IMR-90 (cell line): ENCODE measurements at regions not wholly inside any gene's neighbourhood (a gene's known extent, or its start where the extent isn't known, plus 50 kb on each side); places are given as distances from the start of the nearest gene placed in this dataset.

Experiments used
- ATAC-seq: fragments of 200-7000 bp; cut with Tn5 transposase; 2 replicates; pipeline ENCODE4 v1.9.1; 2020; ENCODE audit warnings: low read depth, mild to moderate bottlenecking, moderate library complexity
- BruUV-seq: library from RNA; stranded (reverse); fragments of 400-500 nt; replicated peaks from 2 replicates; lab custom pipeline; 2021; lab: Mats Ljungman, UMichigan
- CTCF ChIA-PET: fragments of 300-600 bp; formaldehyde crosslinking; extraction: SDS; loops from one replicate; lab custom pipeline; 2021; ENCODE audit warnings: antibody characterized with exemption; lab: Yijun Ruan, JAX
- POLR2A ChIA-PET: fragments of 300-600 bp; sonication (Branson Sonifier 250); formaldehyde crosslinking; loops from one replicate; lab custom pipeline; 2022; ENCODE audit warnings: antibody characterized with exemption; ENCODE audit not compliant: unreplicated experiment; lab: Charles Lee
- DNase-seq: peaks from one replicate; pipeline ENCODE4 v3.0.0; 2013
- H2AFZ ChIP-seq: replicated peaks from 2 replicates; pipeline ENCODE3; 2013; ENCODE audit warnings: low read length, mild to moderate bottlenecking; ENCODE audit not compliant: poor library complexity
- H2AK5ac ChIP-seq: 2 replicates; pipeline ENCODE4 v1.6.1; 2013; ENCODE audit warnings: low read depth, low read length, inconsistent platforms
- H2AK9ac ChIP-seq: replicated peaks from 2 replicates; pipeline ENCODE3; 2013; ENCODE audit warnings: mild to moderate bottlenecking, low read depth, low read length, moderate library complexity; ENCODE audit not compliant: poor library complexity
- H2BK120ac ChIP-seq: 2 replicates; pipeline ENCODE4 v1.6.1; 2013; ENCODE audit warnings: low read depth, low read length, inconsistent platforms
- H2BK15ac ChIP-seq: 3 replicates; pipeline ENCODE4 v1.6.1; 2013; ENCODE audit warnings: low read depth, low read length, inconsistent platforms
- H2BK20ac ChIP-seq: 2 replicates; pipeline ENCODE4 v1.6.1; 2013; ENCODE audit warnings: low read depth, mild to moderate bottlenecking, inconsistent platforms, low read length, moderate library complexity
- H2BK5ac ChIP-seq: 2 replicates; pipeline ENCODE4 v1.6.1; 2013; ENCODE audit warnings: mild to moderate bottlenecking, low read depth, low read length, inconsistent platforms; ENCODE audit not compliant: poor library complexity, severe bottlenecking
- H3K14ac ChIP-seq: replicated peaks from 2 replicates; pipeline ENCODE4 v1.6.1; 2013; ENCODE audit warnings: low read depth, low read length, inconsistent platforms
- H3K18ac ChIP-seq: 2 replicates; pipeline ENCODE4 v1.6.1; 2013; ENCODE audit warnings: low read depth, low read length, control low read depth
- H3K23ac ChIP-seq: 2 replicates; pipeline ENCODE4 v1.6.1; 2013; ENCODE audit warnings: low read depth, low read length, inconsistent platforms
- H3K27ac ChIP-seq: 2 replicates; pipeline ENCODE4 v1.5.1; 2013; ENCODE audit warnings: mild to moderate bottlenecking, control low read depth, low read length; ENCODE audit not compliant: insufficient read depth
- H3K27me3 ChIP-seq: 2 replicates; pipeline ENCODE4 v1.6.1; 2013; ENCODE audit warnings: low read length; ENCODE audit not compliant: control insufficient read depth, insufficient read depth
- H3K36me3 ChIP-seq: 2 replicates; pipeline ENCODE4 v1.6.1; 2013; ENCODE audit warnings: low read length, mixed read lengths; ENCODE audit not compliant: control insufficient read depth, insufficient read depth
- H3K4ac ChIP-seq: 2 replicates; pipeline ENCODE4 v1.6.1; 2013; ENCODE audit warnings: low read depth, low read length, inconsistent platforms
- H3K4me1 ChIP-seq: 2 replicates; pipeline ENCODE4 v1.6.1; 2013; ENCODE audit warnings: low read length, mixed read lengths; ENCODE audit not compliant: control insufficient read depth, insufficient read depth
- H3K4me2 ChIP-seq: 2 replicates; pipeline ENCODE4 v1.6.1; 2013; ENCODE audit warnings: low read depth, mild to moderate bottlenecking, control low read depth, low read length, moderate library complexity
- H3K4me3 ChIP-seq: 2 replicates; pipeline ENCODE4 v1.5.1; 2013; ENCODE audit warnings: low read depth, mild to moderate bottlenecking, control low read depth, low read length, moderate library complexity; ENCODE audit not compliant: insufficient read depth
- H3K56ac ChIP-seq: 2 replicates; pipeline ENCODE4 v1.6.1; 2013; ENCODE audit warnings: low read length, inconsistent platforms; ENCODE audit not compliant: insufficient read depth; ENCODE audit errors: extremely low read depth
- H3K79me1 ChIP-seq, 2 experiments: 2 replicates each; pipeline ENCODE4 v1.6.1; 2013; ENCODE audit warnings: low read length in 2 of 2, inconsistent platforms in 1 of 2, low read depth in 1 of 2
- H3K9ac ChIP-seq: 2 replicates; pipeline ENCODE4 v1.6.1; 2013; ENCODE audit warnings: low read depth, low read length, control low read depth
- H3K9me1 ChIP-seq: 2 replicates; pipeline ENCODE4 v1.6.1; 2013; ENCODE audit warnings: low read length, inconsistent platforms; ENCODE audit not compliant: insufficient read depth
- H3K9me3 ChIP-seq: 2 replicates; pipeline ENCODE4 v1.6.1; 2013; ENCODE audit warnings: low read length; ENCODE audit not compliant: control insufficient read depth, insufficient read depth
- H4K20me1 ChIP-seq: 2 replicates; pipeline ENCODE4 v1.6.1; 2013; ENCODE audit warnings: low read length, inconsistent platforms; ENCODE audit not compliant: insufficient read depth
- H4K5ac ChIP-seq: 2 replicates; pipeline ENCODE4 v1.6.1; 2013; ENCODE audit warnings: mild to moderate bottlenecking, low read depth, low read length, control low read depth
- H4K8ac ChIP-seq, 2 experiments: 2 replicates each; pipeline ENCODE4 v1.6.1; 2013; ENCODE audit warnings: low read depth in 2 of 2, low read length in 2 of 2, control low read depth in 1 of 2, inconsistent platforms in 1 of 2
- H4K91ac ChIP-seq: 2 replicates; pipeline ENCODE4 v1.6.1; 2013; ENCODE audit warnings: low read depth, low read length, inconsistent platforms; ENCODE audit not compliant: insufficient read depth
- BHLHE40 ChIP-seq: fragments of 150-350 bp; IDR thresholded peaks from 2 replicates; pipeline ENCODE4 v1.6.1; 2016; ENCODE audit warnings: mild to moderate bottlenecking, low read depth, low read length
- CEBPB ChIP-seq: IDR thresholded peaks from 2 replicates; pipeline ENCODE4 v1.6.1; 2012; ENCODE audit warnings: low read depth, low read length, improper control_type of control experiment
- CHD1 ChIP-seq: IDR thresholded peaks from 2 replicates; pipeline ENCODE4 v1.6.1; 2012; ENCODE audit warnings: low read depth, low read length, improper control_type of control experiment
- FOS ChIP-seq: fragments of 150-350 bp; IDR thresholded peaks from 2 replicates; pipeline ENCODE4 v1.6.1; 2016; ENCODE audit warnings: low read depth, low read length
- MAFK ChIP-seq: IDR thresholded peaks from 2 replicates; pipeline ENCODE4 v1.6.1; 2012; ENCODE audit warnings: low read depth, low read length, improper control_type of control experiment
- MAZ ChIP-seq: IDR thresholded peaks from 2 replicates; pipeline ENCODE4 v1.6.1; 2012; ENCODE audit warnings: low read depth, mild to moderate bottlenecking, low read length, improper control_type of control experiment, moderate library complexity, borderline replicate concordance
- MXI1 ChIP-seq: IDR thresholded peaks from 2 replicates; pipeline ENCODE4 v1.6.1; 2012; ENCODE audit warnings: low read depth, mild to moderate bottlenecking, low read length, moderate library complexity, borderline replicate concordance
- NFE2L2 ChIP-seq: fragments of 150-350 bp; IDR thresholded peaks from 2 replicates; pipeline ENCODE4 v1.6.1; 2016; ENCODE audit warnings: low read depth, mild to moderate bottlenecking, low read length
- POLR2A ChIP-seq: IDR thresholded peaks from 2 replicates; pipeline ENCODE4 v1.6.1; 2012; ENCODE audit warnings: mild to moderate bottlenecking, low read depth, low read length
- RAD21 ChIP-seq: IDR thresholded peaks from 2 replicates; pipeline ENCODE4 v1.6.1; 2012; ENCODE audit warnings: low read length, improper control_type of control experiment
- RCOR1 ChIP-seq: IDR thresholded peaks from 2 replicates; pipeline ENCODE4 v1.6.1; 2012; ENCODE audit warnings: mild to moderate bottlenecking, low read length, improper control_type of control experiment; ENCODE audit not compliant: insufficient replicate concordance
- RFX5 ChIP-seq: IDR thresholded peaks from 2 replicates; pipeline ENCODE4 v1.8.0; 2012; ENCODE audit warnings: low read depth, mild to moderate bottlenecking, low read length, moderate library complexity
- SMC3 ChIP-seq: fragments of 150-350 bp; IDR thresholded peaks from 2 replicates; pipeline ENCODE4 v1.6.1; 2016; ENCODE audit warnings: low read depth, mild to moderate bottlenecking, antibody characterized with exemption, low read length, moderate library complexity
- WGBS, 2 experiments: methylation state at CpG; one replicate each; pipeline versions ENCODE4 v1.1.5 to v1.1.7; 2013; ENCODE audit warnings: missing lambda C conversion rate in 2 of 2; ENCODE audit not compliant: insufficient read length in 1 of 2; ENCODE audit errors: extremely low coverage in 2 of 2; 5-methylcytosine and 5-hydroxymethylcytosine counted together
- dilution Hi-C: fragments of 300-500 bp; cut with HindIII; formaldehyde crosslinking; loops from one replicate; pipeline ENCODE4 v1.14.3; 2018; ENCODE audit warnings: low sequenced_read_pairs; ENCODE audit not compliant: unreplicated experiment
- in situ Hi-C: fragments of 300-500 bp; cut with MboI; formaldehyde crosslinking; loops from 3 replicates; pipeline ENCODE4 v1.14.3; 2019; ENCODE audit warnings: low sequenced_read_pairs, inconsistent platforms, mixed read lengths
- intact Hi-C: fragments of 100-400 bp; cut with micrococcal nuclease; formaldehyde crosslinking; loops from 2 replicates; pipeline ENCODE4 v1.10.0; 2022
- TF ChIP-seq, protein P1 (sequence below): conservative IDR thresholded peaks from 2 replicates; pipeline ENCODE4 v1.5.1; 2012; ENCODE audit warnings: mild to moderate bottlenecking, low read depth, low read length, improper control_type of control experiment
- TF ChIP-seq, protein P2 (sequence below): fragments of 150-350 bp; IDR thresholded peaks from 2 replicates; pipeline ENCODE4 v1.6.1; 2016; ENCODE audit warnings: low read depth, mild to moderate bottlenecking, low read length, moderate library complexity, borderline replicate concordance
- TF ChIP-seq, protein P3 (sequence below): fragments of 150-350 bp; IDR thresholded peaks from 2 replicates; pipeline ENCODE4 v1.6.1; 2017; ENCODE audit warnings: mild to moderate bottlenecking, antibody characterized with exemption, low read length, low read depth

DNA sequence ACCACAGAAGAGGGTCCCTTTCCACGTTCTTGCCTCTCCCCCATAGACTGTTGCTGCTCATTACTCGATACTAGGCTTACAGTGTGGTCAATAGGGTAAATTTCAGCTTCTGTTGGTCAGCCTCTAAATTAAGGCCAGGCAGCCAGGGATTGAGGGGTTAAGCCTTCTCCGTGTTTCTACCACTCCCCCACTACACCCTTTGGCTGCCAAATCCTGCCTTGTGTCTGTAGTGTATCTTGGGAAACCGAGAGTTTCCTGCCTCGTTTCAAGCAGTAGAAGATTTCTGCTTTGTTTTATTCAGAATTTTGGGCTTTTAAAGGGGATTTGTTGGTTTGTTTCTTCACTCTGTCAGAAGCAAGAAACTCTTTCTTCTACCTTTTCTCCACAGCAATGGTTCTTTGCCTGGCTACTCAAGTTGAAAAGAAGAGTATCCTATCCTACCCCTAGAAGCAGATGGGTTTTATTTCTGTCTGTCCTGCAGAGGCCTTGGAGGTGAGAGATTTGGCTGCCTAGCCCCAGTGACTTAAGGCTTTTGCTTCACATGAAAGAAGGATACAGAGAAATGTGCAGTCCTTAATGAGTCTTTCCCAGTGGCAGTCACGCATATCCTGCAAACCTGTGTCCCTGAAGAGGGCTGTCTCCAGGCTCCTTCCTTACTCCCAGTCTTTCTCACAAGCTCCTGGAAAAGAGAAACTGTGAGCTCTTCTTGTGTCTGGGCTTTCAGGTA lies 261.5 kb upstream of the TANK start:
- Histone ChIP-seq H4K5ac (no peak overlapping the region), H3K4me2 (no peak overlapping the region), H3K23ac (no peak overlapping the region), H3K9me1 (no peaks in the 10 kb centered on the region; the same call in 1 of the 2 replicates), H2AFZ (no peak overlapping the region), H3K4me3 (no peak overlapping the region), H3K36me3 (no peaks in the 10 kb centered on the region), H4K8ac (no peak overlapping the region), H3K27me3 (no peaks in the 10 kb centered on the region), H3K9me3 (no peaks in the 10 kb centered on the region), H4K91ac (no peak overlapping the region), H3K14ac (no peak overlapping the region), H3K18ac (no peak overlapping the region), H3K9ac (no peak overlapping the region), H2BK5ac (no peak overlapping the region), H2BK120ac (no peak overlapping the region), H2AK9ac (no peak overlapping the region), H3K79me1 (no peaks in the 10 kb centered on the region), H4K20me1 (no peaks in the 10 kb centered on the region), H3K27ac (no peak overlapping the region), H3K4ac (no peak overlapping the region), H3K4me1 (no peaks in the 10 kb centered on the region), H2AK5ac (no peak overlapping the region), H2BK20ac (no peak overlapping the region), H3K56ac (no peak overlapping the region), H2BK15ac (no peak overlapping the region)
- no TSS peak for BruUV-seq
- ChIA-PET CTCF (no interaction called here), POLR2A (no interaction called here)
- in situ Hi-C loops (no loop called here), dilution Hi-C loops (no loop called here), intact Hi-C loops (no loop called here)
- TF ChIP-seq RCOR1 (no peak), FOS (no peak), CHD1 (no peak), MXI1 (no peak), POLR2A (no peak), RFX5 (no peak), SMC3 (no peak), CEBPB (no peak), MAFK (no peak), MAZ (no peak), BHLHE40 (no peak), RAD21 (no peak), NFE2L2 (no peak)
- TF ChIP-seq, protein P1, sequence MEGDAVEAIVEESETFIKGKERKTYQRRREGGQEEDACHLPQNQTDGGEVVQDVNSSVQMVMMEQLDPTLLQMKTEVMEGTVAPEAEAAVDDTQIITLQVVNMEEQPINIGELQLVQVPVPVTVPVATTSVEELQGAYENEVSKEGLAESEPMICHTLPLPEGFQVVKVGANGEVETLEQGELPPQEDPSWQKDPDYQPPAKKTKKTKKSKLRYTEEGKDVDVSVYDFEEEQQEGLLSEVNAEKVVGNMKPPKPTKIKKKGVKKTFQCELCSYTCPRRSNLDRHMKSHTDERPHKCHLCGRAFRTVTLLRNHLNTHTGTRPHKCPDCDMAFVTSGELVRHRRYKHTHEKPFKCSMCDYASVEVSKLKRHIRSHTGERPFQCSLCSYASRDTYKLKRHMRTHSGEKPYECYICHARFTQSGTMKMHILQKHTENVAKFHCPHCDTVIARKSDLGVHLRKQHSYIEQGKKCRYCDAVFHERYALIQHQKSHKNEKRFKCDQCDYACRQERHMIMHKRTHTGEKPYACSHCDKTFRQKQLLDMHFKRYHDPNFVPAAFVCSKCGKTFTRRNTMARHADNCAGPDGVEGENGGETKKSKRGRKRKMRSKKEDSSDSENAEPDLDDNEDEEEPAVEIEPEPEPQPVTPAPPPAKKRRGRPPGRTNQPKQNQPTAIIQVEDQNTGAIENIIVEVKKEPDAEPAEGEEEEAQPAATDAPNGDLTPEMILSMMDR: no peak
- TF ChIP-seq, protein P2, sequence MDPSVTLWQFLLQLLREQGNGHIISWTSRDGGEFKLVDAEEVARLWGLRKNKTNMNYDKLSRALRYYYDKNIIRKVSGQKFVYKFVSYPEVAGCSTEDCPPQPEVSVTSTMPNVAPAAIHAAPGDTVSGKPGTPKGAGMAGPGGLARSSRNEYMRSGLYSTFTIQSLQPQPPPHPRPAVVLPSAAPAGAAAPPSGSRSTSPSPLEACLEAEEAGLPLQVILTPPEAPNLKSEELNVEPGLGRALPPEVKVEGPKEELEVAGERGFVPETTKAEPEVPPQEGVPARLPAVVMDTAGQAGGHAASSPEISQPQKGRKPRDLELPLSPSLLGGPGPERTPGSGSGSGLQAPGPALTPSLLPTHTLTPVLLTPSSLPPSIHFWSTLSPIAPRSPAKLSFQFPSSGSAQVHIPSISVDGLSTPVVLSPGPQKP: no peak
- TF ChIP-seq, protein P3, sequence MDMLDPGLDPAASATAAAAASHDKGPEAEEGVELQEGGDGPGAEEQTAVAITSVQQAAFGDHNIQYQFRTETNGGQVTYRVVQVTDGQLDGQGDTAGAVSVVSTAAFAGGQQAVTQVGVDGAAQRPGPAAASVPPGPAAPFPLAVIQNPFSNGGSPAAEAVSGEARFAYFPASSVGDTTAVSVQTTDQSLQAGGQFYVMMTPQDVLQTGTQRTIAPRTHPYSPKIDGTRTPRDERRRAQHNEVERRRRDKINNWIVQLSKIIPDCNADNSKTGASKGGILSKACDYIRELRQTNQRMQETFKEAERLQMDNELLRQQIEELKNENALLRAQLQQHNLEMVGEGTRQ: no peak
- WGBS, 2 experiments: no CpG with 5 or more reads among the region's 6 CpGs
- DNase-seq (no peak), ATAC-seq (no peak)
